COR-L47 (cell line): ENCODE measurements at regions not wholly inside any gene's neighbourhood (a gene's known extent, or its start where the extent isn't known, plus 50 kb on each side); places are given as distances from the start of the nearest gene placed in this dataset.
"Not testable (repeated sequence)": the region's sequence is repeated elsewhere in the genome, so short reads cannot be mapped to it uniquely, and the experiment has no call there.

Source experiments
- DNase-seq: peaks from one replicate; lab custom pipeline; 2025; lab: John Stamatoyannopoulos, UW

DNA sequence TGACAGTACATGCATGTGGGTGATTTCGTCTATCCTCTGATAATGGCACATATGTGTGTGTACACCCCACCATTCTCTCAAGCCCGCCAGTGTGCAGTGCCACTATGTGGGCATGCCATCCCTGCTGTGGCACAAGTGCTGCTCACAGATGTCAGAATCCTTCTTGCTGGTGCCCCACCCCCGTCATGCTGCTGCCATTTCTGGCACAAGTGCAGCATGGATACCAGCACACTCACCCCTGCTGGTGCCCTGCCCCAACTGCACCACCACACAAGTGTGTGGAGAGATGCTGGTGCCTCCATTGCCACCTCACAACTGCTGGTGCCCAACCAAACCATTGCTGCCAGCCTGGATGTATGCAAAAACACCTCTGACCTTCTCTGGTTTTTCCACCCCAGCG, 1133.8 kb downstream of the TECRL start:
- DNase-seq: no peak

DNA sequence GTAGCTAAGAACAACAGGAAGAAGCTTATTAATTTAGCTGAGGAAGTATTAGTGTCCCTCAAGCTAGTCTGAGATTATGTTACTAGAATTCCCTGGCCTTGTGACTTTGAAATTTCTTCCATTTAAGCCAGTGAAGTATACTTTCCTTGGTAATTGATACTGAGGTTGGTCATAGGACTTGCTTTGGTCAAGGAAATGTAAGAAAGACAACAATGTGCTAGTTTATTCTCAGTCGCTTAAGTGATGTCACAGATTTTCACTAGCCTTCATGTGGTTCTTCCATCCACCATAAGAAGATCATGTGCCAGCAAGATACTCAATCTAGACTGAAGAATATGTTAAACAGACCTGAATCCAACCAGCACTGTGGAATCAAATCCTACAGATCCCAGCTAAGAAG, 1140.1 kb downstream of the TECRL start:
- DNase-seq: no peak

DNA sequence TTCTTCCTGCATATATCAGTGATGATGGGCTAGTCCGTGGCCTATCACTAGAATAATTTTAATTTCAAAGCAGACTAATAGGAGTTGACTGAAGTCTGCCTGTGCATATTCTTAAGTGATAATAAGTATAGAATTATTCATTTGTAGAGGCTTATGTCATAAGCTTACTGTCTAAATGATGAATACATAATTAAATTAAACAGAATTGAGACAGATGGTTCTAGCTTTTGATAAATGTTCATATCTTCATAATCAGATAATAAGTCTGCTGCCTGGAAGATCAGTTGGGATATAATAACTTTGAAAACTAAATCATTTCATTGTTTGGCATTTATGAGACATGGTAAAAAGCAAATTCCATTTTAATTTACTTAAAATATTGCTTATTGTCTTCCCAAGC, 1175.6 kb downstream of the TECRL start:
- DNase-seq: no peak

DNA sequence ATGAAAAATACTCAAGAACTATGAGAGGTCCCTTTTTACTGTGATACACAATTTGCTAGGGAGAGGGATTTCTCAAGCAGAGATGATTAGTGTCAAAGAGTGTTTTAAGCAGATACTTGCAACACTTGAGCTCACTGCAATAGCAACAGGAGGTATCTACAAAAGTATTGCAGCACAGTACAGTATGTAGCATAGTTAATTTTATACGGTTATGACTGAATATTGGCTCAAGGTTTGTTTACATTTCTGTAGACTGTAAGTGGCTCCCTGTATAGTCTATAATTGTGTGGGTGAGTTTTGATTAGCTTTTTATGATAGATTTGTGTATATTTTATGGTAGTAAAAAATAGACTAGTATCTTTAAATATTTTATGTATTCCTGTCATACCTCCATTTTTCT, 1177.2 kb downstream of the TECRL start:
- DNase-seq: no peak

DNA sequence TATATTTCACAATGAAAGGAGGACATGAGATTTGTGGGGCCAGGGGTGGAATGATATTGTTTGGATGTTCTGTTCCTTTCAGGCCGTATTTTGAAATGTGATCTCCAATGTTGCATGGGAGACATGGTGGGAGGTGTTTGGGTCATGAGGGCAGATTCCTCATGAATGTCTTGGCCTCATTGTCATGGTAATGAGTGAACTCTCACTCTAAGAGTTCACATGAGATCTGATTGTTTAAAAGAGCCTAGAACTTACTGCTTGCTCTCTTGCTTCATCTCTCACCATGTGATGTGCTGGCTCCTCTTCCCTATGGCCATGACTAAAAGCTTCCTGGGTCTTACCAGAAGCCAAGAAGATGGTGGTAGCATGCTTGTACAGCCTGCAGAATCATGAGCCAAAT, 1183.0 kb downstream of the TECRL start:
- no peak for DNase-seq

DNA sequence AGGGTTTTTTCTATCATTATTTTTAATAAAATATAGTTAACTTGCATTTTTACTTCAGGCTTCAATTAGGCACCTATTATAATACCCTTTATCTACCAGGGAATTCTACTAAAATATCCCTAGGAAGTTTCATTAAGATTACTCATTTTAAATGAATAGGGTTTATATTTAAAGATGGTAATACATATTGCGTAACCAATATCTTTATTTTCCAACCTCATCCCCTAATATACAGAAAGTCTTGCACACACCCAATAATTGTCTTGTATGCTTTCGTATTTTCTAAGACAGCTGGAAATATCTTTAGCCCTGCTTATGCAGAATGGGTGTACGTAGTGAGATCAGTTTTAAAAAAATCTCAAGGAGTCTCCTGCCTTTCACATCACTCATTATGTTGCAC, 1186.8 kb downstream of the TECRL start:
- DNase-seq: no peak

DNA sequence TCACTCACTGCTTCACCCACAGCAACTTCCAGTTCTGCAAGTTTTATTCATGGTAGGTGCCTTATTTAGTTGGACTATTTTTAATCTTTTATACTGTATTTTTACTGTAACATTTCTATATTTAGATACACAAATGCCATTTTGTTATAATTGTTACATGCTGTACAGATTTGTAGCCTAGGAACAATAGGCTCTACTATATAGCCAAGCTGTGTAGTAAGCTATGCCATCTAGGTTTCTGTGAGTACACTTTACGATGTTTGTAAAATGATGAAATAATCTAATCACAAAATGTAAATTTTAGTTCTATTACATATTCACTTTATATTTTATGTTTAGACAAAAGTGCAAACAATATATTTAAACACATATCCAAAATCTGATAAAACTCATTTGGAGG, 1187.8 kb downstream of the TECRL start:
- DNase-seq: no peak

DNA sequence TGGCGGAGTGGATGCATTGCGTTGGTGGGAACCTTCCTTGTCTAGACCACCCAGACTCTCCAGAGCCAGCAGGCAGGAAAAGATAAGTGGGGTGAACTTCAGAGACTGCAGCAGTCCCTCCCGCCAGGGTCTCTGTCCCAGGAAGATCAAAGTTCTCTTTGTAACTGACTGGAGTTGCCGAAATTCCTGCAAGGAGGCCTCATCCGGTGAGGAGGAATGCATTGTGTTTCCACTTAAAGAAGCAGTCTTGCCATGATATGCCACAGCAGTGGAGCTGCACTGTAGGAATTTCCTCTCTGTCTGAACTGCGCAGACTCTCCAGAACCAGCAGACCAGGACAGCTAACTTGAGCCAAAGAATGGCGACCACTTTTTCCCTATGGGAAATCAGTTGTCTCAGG, 1190.4 kb downstream of the TECRL start:
- DNase-seq: no peak

DNA sequence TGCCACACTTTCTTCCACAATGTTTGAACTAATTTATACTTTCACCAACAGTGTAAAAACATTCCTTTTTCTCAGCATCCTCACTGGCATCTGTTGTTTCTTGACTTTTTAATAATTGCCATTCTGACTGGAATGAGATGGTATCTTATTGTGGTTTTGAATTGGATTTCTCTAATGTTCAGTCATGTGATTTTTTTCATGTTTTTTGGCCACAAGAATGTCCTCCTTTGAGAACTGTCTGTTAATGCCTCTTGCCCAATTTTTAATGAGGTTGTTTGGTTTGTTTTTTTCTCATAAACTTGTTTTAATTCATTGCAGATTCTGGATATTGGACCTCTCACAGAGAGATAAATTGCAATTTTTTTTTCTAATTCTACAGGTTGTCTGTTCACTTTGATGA, 1195.2 kb downstream of the TECRL start:
- no peak for DNase-seq

DNA sequence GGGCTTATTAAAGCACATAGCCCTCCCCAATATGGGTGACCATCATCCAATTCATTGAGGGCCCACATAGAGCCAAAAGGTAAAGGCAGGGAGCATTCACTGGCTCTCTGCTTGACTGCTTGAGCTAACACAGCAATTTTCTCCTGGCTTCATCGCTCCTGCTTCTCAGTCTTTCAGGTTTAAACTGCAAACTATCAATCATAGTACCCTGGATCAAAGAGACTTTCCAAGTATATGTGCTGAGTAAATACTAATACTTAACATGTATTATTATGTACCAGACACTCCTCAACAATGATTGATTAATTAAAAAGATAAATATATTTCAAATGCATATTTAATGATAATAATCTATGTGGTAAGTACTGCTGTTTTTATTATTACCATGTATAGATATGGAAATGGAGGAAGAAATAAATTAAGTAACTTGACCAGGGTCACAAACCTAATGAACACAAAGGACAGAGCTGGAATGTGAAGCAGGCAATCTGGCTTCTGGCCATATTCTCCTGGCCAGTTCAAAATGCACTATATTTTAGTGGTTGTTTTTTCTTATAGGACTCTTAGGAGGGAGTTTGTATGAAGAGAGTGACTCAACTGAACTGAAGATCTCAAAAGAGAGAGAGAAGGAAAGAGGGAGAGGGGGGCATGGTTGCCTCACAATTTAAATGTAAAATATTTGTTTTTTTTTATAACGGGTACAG, 1197.3 kb downstream of the TECRL start:
- DNase-seq: no peak

DNA sequence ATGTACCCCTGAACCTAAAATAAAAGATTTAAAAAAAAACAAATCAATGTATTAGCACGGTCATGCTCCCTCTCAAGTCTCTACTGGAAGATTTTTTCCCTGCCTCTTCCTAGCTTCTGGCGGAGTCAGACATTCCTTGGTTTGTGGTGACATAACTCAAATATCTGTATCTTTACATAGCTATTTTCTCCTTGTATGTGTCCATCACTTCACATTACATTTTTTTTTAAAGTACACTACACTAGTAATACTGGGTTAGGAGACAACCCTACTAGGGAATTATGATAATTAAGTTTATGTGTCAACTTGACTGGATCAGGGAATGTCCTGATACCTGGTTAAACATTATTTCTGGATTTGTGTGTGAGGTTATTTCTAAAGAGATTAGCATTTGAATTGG, 1197.9 kb downstream of the TECRL start:
- DNase-seq: no peak

DNA sequence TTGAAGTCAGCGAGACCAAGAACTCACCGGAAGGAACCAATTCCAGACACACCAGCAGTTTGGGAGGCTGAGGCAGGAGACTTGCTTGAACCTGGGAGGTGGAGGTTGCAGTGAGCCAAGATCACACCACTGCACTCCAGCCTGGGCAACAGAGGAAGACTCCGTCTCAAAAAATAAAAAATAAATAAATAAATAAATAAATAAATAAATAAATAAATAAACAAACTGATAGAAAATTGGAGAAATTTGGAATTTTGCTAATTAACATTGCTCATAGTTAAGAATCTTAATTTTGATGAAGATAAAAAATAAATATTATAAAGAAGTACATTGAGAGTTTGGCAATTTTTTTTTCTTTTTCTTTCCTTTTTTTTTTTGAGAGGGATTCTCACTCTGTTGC, 1216.2 kb downstream of the TECRL start:
- DNase-seq: not testable (repeated sequence)

DNA sequence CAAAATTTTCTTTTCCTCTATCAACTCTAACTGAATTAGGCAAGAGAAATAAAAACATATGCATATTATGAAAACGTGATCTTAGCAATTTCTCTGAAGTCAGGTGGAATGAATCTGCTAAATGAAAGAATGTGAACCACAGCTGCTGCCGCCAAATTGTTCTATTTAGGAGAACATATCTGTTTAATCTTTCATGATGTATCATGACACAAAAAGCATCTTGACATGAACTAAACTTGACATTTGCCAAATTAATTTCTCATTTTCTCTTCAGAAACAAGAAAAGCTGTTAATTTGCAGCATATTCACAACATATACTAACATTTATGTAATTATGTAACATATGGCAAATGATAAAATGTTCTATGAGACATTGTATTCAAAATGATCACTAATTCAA, 1237.9 kb downstream of the TECRL start:
- DNase-seq: no peak

DNA sequence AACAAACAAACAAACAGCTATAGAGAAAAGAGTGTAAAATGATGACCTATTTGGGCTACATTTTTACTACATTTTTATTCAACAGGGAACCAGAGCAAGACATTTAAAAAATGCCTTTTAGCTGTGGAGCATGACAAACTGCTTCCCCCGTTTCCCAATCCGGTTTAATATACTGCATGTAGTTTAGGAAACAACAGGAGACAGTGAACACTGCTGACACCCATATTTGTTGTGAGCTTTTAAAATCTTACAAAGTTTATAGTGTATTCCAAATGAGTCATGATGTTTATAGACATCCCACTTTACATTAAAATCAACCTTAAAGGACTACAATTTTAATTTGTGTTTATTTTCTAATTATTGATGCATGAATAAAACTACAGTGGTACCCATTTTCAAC, 1238.3 kb downstream of the TECRL start:
- no peak for DNase-seq

DNA sequence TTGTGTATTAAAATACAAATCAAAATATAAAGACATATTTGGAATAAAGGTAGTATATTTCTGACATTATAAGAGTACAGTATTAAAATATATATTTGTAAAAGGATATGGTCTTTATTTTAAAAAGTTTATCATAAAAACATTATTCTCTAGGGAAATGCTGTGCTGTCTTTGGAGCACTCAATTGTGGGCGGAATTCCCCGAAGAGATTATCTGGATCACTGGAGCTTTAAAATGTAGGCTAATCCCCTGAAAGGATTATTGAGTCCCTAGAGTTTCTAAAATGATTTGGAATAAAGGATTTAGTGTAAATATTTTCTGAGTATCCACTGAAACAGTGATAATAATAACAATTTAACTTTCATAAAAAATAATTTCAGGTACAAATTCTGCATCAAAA, 1239.4 kb downstream of the TECRL start:
- DNase-seq: no peak

DNA sequence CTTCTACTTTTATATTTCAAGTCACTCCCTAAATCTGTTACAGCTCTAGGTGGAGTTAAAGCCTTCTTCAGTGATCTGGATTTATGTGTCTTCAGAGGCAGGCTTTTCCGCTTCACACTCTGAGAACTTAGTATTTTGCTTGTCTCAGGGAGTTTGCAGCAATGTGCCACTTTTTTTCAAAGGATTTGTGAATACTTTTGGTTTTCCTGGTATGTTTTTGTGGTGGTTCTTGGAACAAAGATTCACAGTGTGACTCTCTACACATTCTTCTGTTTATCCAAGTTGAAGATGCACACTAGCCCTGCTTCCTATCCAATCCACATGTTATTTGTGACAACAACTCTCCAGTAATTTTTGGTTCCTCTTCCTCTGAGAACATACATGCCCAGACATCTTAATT, 1253.7 kb downstream of the TECRL start:
- DNase-seq: no peak

DNA sequence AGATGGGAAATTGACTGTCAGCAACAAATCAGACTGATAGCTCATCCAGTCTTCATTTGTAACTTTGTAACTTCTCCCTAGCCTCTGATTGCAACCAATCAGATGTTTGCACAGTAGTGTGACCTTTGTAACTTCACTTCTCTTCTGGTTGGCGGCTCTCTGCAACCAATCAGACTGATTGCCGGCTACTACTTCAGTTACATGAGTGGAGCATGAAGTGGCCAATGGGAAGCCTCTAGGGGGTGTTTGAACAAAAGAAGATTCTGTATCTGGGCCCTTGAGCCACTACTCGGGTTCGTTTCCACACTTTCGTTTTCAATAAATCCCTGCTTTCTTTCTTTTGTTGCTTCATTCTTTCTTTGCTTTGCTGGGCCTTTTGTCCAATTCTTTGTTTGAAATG, 1285.8 kb downstream of the TECRL start:
- DNase-seq: no peak

DNA sequence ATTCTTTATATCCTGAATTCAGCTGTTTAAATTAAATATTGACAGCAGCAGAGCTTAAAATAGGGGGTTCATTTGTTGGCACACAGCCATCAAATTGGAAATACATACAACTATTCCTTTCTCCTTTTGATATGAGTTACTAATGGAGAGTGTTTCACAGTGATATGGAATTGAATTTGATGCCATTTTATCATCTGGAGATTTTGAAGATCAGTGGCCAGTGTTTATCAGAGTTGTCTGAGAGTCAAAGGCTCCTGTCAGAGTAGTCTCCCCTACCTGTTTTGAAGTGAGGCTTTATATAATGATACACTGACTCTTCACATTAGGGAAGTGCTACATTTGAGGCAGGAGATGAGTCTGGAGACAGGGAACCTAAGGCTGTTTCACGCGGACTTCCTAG, 1286.3 kb downstream of the TECRL start:
- no peak for DNase-seq

DNA sequence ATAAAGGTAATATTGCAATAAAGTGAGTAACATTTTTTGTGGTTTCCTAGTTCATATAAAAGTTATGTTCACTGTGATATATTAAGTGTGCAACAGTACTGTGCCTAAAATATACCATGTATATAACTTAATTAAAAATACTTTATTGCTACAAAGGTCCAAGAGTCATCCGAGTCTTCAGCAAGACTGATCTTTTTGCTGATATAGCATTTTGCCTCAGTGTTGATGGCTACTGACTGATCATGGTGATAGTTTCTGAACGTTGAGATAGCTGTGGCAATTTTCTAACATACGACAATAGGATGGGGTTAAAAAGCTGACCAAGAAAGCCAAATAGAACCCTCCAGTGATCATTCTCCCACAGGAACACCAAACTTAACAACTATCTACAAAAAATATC, 1302.7 kb downstream of the TECRL start:
- no peak for DNase-seq

DNA sequence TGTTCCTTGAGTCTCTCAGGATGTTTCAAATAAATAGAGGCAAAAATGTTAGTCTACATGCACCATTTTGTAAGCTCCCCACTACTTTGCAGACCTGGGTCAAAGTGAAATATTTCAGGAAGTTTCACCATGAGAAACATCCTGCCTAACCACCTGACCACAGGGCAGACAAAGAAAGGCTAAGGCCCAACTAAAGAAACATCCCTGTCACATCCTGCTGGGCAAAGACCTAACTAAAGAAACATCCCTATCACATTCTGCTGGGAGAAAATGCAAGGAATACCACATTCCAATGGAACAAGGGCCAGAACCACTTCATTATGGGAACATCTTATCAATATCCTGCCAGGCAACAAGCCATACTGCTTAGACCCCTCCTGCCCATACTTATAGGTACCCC, 1303.4 kb downstream of the TECRL start:
- no peak for DNase-seq

DNA sequence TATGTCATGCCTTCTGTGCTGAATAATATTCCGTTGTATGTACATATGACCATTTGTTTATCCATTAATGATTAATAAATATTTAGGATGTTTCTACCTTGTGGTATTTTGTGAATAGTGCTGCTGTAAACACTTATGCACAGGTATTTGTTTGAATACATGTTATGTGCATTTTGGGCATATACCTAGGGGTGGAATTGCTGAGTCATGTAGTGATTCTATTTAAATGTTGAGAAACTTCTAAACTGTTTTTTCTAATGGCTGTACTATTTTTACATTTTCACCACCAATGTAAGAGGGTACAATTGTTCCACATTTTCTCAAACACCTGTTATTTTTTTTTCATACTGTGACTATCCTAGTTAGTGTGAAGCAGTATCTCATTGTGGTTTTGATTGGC, 1318.6 kb downstream of the TECRL start:
- no peak for DNase-seq

DNA sequence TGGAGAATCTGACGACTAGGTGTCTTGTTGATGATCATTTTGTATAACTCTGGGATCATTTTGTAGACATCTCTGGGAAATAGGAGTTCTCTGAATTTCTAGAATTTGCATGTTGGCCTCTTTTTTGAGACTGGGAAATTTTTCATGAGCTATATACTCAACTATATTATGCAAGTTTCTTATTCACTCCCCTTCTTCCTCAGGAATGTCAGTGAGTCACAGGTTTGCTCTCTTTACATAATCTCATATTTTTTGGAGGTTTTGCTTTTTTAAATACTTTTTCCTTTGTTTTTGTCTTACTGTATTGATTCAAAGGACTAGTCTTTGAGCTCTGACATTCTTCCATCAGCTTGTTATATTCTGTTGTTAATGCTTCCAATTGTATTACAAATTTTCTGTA, 1324.2 kb downstream of the TECRL start:
- DNase-seq: no peak

DNA sequence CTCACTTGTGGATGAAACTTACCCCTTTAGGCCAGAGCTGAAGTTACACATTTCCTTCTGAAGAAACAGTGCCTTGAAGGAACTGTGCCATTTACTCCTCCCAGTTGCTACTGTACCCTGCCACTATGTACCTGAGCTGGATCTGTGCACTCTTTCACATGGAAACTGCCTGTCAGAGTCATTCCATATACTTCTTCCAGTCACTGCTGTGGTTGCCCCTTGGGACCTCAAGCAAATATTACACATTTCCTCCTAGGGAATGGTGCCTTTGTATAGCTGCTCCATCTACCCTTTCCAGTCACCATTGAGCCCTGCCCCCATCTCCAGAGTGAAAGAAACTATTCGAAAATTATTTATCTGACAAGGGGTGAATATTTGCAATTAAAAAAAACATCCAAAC, 1328.3 kb downstream of the TECRL start:
- DNase-seq: no peak

DNA sequence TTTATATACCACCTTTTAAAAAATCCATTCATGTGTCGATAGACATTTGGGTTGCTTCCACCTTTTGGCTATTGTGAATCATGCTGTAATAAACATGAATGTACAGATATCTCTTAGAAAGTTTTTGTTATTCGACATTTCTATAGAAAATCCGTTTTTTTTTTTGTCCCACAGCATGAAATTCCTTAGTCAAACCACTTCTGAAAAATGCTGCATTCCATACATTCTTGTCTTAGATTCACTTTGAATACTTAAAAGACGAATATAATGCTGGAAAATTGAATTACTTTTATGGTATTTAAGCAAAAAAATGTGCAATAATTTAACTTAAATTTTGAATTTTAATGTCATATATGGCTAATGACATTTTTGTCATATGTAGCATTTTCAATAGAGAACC, 1345.5 kb downstream of the TECRL start:
- no peak for DNase-seq

DNA sequence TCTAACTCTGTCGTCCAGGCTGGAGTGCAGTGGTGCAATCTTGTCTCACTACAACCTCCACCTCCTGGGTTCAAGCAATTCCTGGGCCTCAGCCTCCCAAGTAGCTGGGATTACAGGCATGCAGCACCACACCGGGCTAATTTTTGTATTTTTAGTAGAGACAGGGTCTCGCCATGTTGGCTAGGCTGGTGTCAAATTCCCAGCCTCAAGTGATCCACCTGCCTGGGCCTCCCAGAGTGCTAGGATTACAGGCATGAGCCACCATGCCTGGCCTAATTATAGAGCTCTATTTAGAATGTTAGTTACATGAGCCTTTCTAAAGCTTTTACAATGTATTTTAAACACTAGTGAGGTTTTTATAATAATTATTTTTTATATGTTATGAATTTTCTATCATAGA, 1346.4 kb downstream of the TECRL start:
- DNase-seq: not testable (repeated sequence)
